ENCODE measurements at regions not wholly inside any gene's neighbourhood (a gene's known extent, or its start where the extent isn't known, plus 50 kb on each side); places are given as distances from the start of the nearest gene placed in this dataset.

DNA sequence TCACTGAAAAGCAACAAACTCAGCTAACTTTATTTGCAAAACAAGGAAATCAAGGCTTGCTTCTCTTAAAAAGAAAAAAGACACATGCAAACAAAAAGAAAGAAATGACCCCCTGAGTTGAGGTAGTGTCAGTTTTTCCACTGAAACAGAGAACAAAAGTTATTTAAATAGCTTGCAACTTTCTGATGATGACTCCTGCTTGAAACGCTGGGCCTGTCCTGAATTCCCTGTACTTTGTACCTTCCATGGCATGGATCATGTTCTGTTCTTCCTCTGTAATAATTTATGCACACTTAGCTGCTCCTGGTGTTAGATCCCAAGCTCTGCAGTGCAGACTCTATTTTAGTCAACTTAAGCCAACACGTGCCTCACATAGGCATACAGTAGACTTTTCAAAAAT, 84.0 kb downstream of the SKA1 start:
- Histone ChIP-seq H3K9me1 (ENCODE audit: insufficient read depth, low read length) (no peaks in the 10 kb centered on the region), H2AK5ac (ENCODE audit: low read depth, low read length) (no peak overlapping the region), H2BK20ac (ENCODE audit: low read depth, low read length) (no peak overlapping the region), H3K9me3 (ENCODE audit: control insufficient read depth, insufficient read depth, low read length) (no peaks in the 10 kb centered on the region), H3K36me3 (ENCODE audit: control insufficient read depth, insufficient read depth, low read length) (no peaks in the 10 kb centered on the region), H3K18ac (ENCODE audit: low read depth, low read length) (no peak overlapping the region), H2BK15ac (ENCODE audit: low read depth, low read length) (no peak overlapping the region), H3K27me3 (ENCODE audit: control insufficient read depth, insufficient read depth, low read length) (no peaks in the 10 kb centered on the region; the same call in 1 of the 2 replicates), H3K4me3 (ENCODE audit: insufficient read depth, low read depth, low read length) (no peak overlapping the region), H4K91ac (ENCODE audit: insufficient read depth, low read depth, low read length) (no peak overlapping the region), H3K23ac (ENCODE audit: low read depth, low read length) (no peak overlapping the region), H3K4me1 (ENCODE audit: control insufficient read depth, insufficient read depth, low read length) (no peaks in the 10 kb centered on the region), H3K27ac (ENCODE audit: insufficient read depth, low read length) (no peak overlapping the region), H4K8ac (ENCODE audit: low read depth in 2 of 2, low read length in 2 of 2) (no peak overlapping the region), H3K9ac (ENCODE audit: low read depth, low read length) (no peak overlapping the region), H3K79me1 (ENCODE audit: low read depth in 1 of 2, low read length in 2 of 2) (no peaks in the 10 kb centered on the region), H4K20me1 (ENCODE audit: insufficient read depth, low read length) (no peaks in the 10 kb centered on the region), H3K4me2 (ENCODE audit: low read depth, low read length) (no peak overlapping the region), H2BK5ac (ENCODE audit: low read depth, low read length, poor library complexity, severe bottlenecking) (no peak overlapping the region), H3K56ac (ENCODE audit: extremely low read depth, insufficient read depth, low read length) (no peak overlapping the region), H2AFZ (replicated peaks; ENCODE audit: low read length, poor library complexity) (no peak overlapping the region), H2BK120ac (ENCODE audit: low read depth, low read length) (no peak overlapping the region), H2AK9ac (replicated peaks; ENCODE audit: low read depth, low read length, poor library complexity) (no peak overlapping the region), H3K14ac (replicated peaks; ENCODE audit: low read depth, low read length) (no peak overlapping the region), H4K5ac (ENCODE audit: low read depth, low read length) (no peak overlapping the region), H3K4ac (ENCODE audit: low read depth, low read length) (no peak overlapping the region)
- WGBS, 2 experiments (ENCODE audit: extremely low coverage in 2 of 2, insufficient read length in 1 of 2): 43% methylated on average over 2 of the region's 2 CpGs; no CpG with 5 or more reads in 1 of the 2 experiments
- in situ Hi-C loops (cut with MboI; ENCODE audit: low sequenced_read_pairs): no loop called here
- CTCF ChIA-PET: no interaction called here
- dilution Hi-C loops (cut with HindIII; ENCODE audit: low sequenced_read_pairs, unreplicated experiment): no loop called here
- no TSS peak for BruUV-seq (replicated peaks)
- DNase-seq (no peak), ATAC-seq (ENCODE audit: low read depth) (no peak)
- intact Hi-C loops (cut with micrococcal nuclease): no loop called here
- POLR2A ChIA-PET (ENCODE audit: unreplicated experiment): no interaction called here
- TF ChIP-seq CEBPB (IDR thresholded peaks at IDR 0.05; ENCODE audit: low read depth, low read length) (no peak), FOS (IDR thresholded peaks at IDR 0.05; ENCODE audit: low read depth, low read length) (no peak), RCOR1 (IDR thresholded peaks at IDR 0.05; ENCODE audit: insufficient replicate concordance, low read length) (no peak), RAD21 (IDR thresholded peaks at IDR 0.05; ENCODE audit: low read length) (no peak), BHLHE40 (IDR thresholded peaks at IDR 0.05; ENCODE audit: low read depth, low read length) (no peak), MXI1 (IDR thresholded peaks at IDR 0.05; ENCODE audit: borderline replicate concordance, low read depth, low read length) (no peak), RFX5 (IDR thresholded peaks at IDR 0.05; ENCODE audit: low read depth, low read length) (no peak), SMC3 (IDR thresholded peaks at IDR 0.05; ENCODE audit: low read depth, low read length) (no peak), MAZ (IDR thresholded peaks at IDR 0.05; ENCODE audit: borderline replicate concordance, low read depth, low read length) (no peak), NFE2L2 (IDR thresholded peaks at IDR 0.05; ENCODE audit: low read depth, low read length) (no peak), MAFK (IDR thresholded peaks at IDR 0.05; ENCODE audit: low read depth, low read length) (no peak), POLR2A (IDR thresholded peaks at IDR 0.05; ENCODE audit: low read depth, low read length) (no peak), CHD1 (IDR thresholded peaks at IDR 0.05; ENCODE audit: low read depth, low read length) (no peak)
- TF ChIP-seq, protein P1, sequence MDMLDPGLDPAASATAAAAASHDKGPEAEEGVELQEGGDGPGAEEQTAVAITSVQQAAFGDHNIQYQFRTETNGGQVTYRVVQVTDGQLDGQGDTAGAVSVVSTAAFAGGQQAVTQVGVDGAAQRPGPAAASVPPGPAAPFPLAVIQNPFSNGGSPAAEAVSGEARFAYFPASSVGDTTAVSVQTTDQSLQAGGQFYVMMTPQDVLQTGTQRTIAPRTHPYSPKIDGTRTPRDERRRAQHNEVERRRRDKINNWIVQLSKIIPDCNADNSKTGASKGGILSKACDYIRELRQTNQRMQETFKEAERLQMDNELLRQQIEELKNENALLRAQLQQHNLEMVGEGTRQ (IDR thresholded peaks at IDR 0.05; ENCODE audit: low read depth, low read length): no peak
- TF ChIP-seq, protein P2, sequence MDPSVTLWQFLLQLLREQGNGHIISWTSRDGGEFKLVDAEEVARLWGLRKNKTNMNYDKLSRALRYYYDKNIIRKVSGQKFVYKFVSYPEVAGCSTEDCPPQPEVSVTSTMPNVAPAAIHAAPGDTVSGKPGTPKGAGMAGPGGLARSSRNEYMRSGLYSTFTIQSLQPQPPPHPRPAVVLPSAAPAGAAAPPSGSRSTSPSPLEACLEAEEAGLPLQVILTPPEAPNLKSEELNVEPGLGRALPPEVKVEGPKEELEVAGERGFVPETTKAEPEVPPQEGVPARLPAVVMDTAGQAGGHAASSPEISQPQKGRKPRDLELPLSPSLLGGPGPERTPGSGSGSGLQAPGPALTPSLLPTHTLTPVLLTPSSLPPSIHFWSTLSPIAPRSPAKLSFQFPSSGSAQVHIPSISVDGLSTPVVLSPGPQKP (IDR thresholded peaks at IDR 0.05; ENCODE audit: borderline replicate concordance, low read depth, low read length): no peak
- TF ChIP-seq, protein P3, sequence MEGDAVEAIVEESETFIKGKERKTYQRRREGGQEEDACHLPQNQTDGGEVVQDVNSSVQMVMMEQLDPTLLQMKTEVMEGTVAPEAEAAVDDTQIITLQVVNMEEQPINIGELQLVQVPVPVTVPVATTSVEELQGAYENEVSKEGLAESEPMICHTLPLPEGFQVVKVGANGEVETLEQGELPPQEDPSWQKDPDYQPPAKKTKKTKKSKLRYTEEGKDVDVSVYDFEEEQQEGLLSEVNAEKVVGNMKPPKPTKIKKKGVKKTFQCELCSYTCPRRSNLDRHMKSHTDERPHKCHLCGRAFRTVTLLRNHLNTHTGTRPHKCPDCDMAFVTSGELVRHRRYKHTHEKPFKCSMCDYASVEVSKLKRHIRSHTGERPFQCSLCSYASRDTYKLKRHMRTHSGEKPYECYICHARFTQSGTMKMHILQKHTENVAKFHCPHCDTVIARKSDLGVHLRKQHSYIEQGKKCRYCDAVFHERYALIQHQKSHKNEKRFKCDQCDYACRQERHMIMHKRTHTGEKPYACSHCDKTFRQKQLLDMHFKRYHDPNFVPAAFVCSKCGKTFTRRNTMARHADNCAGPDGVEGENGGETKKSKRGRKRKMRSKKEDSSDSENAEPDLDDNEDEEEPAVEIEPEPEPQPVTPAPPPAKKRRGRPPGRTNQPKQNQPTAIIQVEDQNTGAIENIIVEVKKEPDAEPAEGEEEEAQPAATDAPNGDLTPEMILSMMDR (conservative IDR thresholded peaks at IDR 0.05; ENCODE audit: low read depth, low read length): no peak

Data from IMR-90 (cell line).